Left cardiac atrium (tissue), 4 donors: ENCODE measurements at regions not wholly inside any gene's neighbourhood (a gene's known extent, or its start where the extent isn't known, plus 50 kb on each side); places are given as distances from the start of the nearest gene placed in this dataset.
A peak's percentile ranks its signal among the peaks of the same experiment; 100 is the strongest.
"Not testable (repeated sequence)": the region's sequence is repeated elsewhere in the genome, so short reads cannot be mapped to it uniquely, and the experiment has no call there.

ENCODE experiments used
- ATAC-seq, 2 donors: fragments of 200-7000 bp; cut with Tn5 transposase; one replicate each; pipeline ENCODE4 v1.9.1; 2020; ENCODE audit warnings: mild to moderate bottlenecking in 2 of 2, moderate library complexity in 2 of 2
- DNase-seq: peaks from one replicate; pipeline ENCODE4 v3.0.0-alpha.2; 2020
- intact Hi-C, 2 donors: fragments of 100-400 bp; cut with DNase I; formaldehyde crosslinking; loops; one replicate each; pipeline versions ENCODE4 v1.14.1 to v1.15.1; 2022 to 2023
- donor health status: DM: no; HTN: yes; CAD: no.
- donor health status: DM: no; HTN: yes; CAD: no; lungs with severe emphysema.
- donor health status: DM: yes; HTN: yes; CAD: no.
- donor health status: Dilated cardiomyopathy.

DNA sequence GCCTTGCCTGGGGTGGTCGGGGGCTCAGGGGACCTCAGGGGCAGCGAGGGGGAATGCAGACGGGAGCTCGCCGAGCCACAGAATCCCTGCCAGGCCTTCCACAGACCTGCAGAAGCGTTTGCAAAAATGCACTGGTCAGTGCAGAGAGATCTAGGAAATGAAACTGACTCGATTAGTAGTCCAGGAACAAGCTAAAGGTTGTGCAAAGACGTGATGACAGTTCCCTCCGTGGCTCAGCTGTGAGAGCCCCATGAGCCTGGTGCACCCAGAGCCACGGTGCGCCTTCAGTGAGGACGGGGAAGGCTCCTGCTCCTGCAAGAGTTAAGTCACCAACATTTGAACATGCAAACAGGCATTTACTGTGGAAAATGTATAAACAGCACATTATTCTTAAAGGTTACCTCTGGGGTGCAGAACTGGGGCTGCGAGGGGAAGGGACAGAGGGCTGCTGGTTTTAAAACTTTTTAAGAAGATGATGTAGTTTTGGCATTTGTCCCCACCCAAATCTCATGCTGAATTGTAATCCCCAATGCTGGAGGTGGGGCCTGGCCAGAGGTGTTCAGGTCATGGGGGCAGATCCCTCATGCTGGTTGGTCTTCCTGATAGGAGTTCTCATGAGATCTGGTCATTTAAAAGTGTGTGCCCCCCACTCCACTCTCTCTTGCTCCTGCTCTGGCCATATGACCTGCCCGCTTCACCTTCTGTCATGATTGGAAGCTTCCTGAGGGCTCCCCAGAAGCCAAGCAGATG, 147.3 kb downstream of the DLL1 start:
- no peak for ATAC-seq
- intact Hi-C loops: no loop called here
- no peak for DNase-seq

DNA sequence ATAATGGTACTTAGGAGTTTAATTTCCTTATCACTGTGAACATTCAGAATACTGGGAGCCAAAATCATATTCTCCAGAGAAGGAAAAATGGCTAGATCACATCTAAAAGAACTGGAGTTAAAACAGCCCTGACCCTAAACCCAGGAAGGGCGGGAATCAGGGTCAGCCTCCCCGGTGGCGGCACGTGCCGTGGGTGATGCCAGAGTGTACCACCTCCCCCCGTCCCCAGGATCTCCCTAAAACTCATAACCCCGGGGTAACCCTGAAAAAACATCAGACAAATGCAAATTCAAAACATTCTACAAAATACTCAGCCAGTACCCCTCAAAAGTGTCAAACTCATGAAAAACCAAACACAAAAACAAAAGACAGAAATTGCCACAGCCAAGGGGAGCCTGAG, 148.3 kb downstream of the DLL1 start:
- intact Hi-C loops: no loop called here
- ATAC-seq (no peak), DNase-seq (no peak)

- ATAC-seq, DNase-seq, intact Hi-C loops: not testable (repeated sequence)
These were observed 149.8 kb downstream of the DLL1 start for GRCh38 chr6:170141061-170141460.

- intact Hi-C loops: no loop called here
- no peak for DNase-seq
- ATAC-seq: no peak
These were observed 150.7 kb downstream of the DLL1 start for GRCh38 chr6:170140129-170140528.

DNA sequence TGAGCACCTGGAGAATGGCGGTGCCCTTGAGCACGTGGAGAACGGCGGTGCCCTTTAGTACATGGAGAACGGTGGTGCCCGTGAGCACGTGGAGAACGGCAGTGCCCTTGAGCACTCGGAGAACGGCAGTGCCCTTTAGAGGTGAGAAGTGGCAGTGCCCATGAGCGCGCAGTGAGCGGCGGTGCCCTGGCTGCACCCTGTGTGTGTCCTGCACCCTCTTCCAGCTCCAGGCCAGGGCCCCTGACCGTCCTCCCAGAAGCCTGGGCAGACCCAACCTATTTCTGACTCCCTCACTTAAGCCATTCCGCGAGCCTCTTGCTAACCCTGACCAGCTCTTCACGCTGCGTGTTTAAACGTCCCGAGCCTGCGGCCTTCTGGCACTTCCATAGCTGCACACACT, 151.3 kb downstream of the DLL1 start:
- intact Hi-C loops: loop anchor here in 1 of 2 donors (10.0 kb wide), 1 partner anchor 115 kb away; no protein-coding TSS in a partner anchor
- no peak for ATAC-seq
- DNase-seq: no peak

- ATAC-seq, DNase-seq: not testable (repeated sequence)
- intact Hi-C loops: loop anchor here in 1 of 2 donors (10.0 kb wide), 1 partner anchor 114 kb away; no protein-coding TSS in a partner anchor
These were observed 151.8 kb downstream of the DLL1 start for GRCh38 chr6:170139046-170139445.

- intact Hi-C loops: loop anchor here in 1 of 2 donors (10.0 kb wide), 1 partner anchor 113 kb away; no protein-coding TSS in a partner anchor
- ATAC-seq: no peak
These were observed 152.7 kb downstream of the DLL1 start for GRCh38 chr6:170137911-170138910.

GRCh38 chr6:170137176-170137891, 153.5 kb downstream of the DLL1 start:
- DNase-seq: peak; percentile 53
- peak; percentile 37 to 71 for ATAC-seq
- intact Hi-C loops: loop anchor here in 1 of 2 donors (10.0 kb wide), 1 partner anchor 113 kb away; no protein-coding TSS in a partner anchor

More at GRCh38 chr6:170137911-170138910, 152.7 kb downstream of the DLL1 start:
- DNase-seq: no peak

DNA sequence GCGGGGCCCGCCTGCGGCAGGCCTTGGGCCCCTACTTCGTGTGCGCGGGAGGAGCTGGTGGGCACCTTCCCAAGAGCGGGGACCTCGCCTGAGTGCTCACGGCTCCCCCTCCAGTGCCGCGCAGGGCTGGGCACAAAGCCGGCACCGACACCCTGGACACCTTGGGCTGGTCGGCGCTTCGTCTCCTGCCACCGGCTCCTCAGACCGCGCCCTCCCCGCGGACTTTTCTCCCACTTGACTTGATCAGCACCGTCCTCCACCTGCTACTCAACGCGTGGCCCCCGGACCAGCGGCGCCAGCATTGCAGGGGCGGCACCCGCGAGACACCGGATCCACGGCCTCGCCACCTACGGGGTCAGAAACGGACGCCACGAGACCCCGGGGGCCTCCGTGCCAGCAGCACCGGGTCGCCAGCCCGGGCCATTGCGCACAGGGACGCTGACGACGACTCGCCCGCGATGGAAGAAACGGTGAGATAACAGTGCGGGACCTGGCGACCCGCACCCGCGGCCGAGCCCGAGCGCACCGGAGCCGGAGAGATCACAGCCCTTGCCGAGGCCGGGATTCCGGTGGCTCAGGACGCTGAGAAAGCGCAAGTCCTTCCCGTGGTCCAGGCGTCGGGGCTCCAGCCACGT, 154.2 kb downstream of the DLL1 start:
- intact Hi-C loops: loop anchor here in 1 of 2 donors (10.0 kb wide), 1 partner anchor 112 kb away; no protein-coding TSS in a partner anchor
- DNase-seq (no peak), ATAC-seq (no peak)

- intact Hi-C loops: loop anchor here in 1 of 2 donors (10.0 kb wide), 1 partner anchor 111 kb away; no protein-coding TSS in a partner anchor
- ATAC-seq (peak in 1 of 2 donors; percentile 13), DNase-seq (no peak)
These were observed 154.9 kb downstream of the DLL1 start for GRCh38 chr6:170135821-170136471.

- no peak for DNase-seq
- intact Hi-C loops: loop anchor here in 1 of 2 donors (10.0 kb wide), 1 partner anchor 111 kb away; no protein-coding TSS in a partner anchor
- ATAC-seq: no peak
These were observed 155.4 kb downstream of the DLL1 start for GRCh38 chr6:170135461-170135820.

DNA sequence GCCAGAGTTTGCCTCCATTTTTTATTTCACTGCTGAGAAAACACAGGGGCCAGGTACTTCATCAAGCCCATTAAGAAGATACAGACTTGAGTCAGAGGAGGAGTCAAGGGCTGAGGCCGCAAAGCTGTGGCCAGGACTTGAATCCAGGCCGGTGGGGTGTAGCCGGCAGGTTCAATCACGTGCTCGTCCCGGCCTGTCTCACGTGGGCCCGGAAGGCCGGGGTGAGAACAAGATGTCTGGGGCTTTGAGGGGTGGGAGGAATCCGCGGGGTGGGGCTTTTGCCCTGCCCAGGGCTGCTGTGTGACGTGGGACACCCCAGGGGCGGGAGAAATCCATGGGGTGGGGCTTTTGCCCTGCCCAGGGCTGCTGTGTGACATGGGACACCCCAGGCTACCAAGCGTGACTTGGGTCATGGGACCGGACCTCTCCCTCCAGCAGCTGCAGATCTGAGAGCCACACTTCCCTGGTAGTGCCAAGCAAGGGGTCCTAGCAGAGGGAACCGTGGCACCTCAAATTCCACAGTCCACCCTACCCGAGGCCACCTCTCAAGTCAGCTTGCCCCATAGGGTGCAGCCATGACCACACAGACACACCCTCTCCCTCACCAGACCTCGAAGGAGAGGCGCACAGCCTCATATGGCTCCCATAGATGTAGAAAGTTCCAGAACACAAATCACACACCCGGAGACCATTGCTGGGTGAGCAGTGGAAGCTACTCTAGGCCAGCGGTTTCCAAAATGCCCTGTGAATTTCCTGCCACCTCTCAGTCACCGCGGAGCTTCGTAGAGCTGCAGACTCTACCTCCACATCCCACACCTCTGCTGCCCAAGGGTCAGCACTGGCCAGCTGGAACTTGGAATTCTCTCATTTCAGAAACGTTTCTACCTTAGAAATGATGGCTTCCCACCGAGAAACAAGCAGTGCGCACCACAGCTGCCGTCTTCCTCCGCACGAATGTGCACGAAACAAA, 156.1 kb downstream of the DLL1 start:
- DNase-seq (no peak), ATAC-seq (no peak)
- intact Hi-C loops: loop anchor here in 1 of 2 donors (10.0 kb wide), 1 partner anchor 110 kb away; no protein-coding TSS in a partner anchor

DNA sequence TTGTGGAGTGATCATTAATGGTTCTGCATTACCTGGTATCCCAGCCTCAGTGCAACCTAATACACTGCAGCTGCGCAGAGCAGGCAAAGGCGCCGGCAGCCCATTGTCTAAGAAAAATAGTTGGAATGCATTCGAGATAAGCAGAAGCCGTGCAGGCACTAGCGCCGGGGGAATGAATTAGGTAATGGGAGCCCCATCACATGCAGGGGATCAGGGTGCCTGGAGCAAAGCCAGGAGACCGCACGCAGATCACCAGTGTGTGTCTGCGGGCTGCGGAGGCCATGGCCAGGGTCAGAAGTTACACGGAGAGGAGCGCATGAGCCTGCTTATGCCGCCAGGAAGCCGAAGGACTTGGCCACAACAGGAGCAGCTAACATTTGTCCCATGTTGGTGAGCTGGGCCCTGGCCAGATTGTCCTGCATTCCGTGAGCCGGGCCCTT, 156.8 kb downstream of the DLL1 start:
- DNase-seq (no peak), ATAC-seq (peak; percentile 4 to 19)
- intact Hi-C loops: loop anchor here in 1 of 2 donors (10.0 kb wide), 1 partner anchor 109 kb away; no protein-coding TSS in a partner anchor

GRCh38 chr6:170132561-170132991, 158.3 kb downstream of the DLL1 start:
- intact Hi-C loops: loop anchor here in 1 of 2 donors (10.0 kb wide), 1 partner anchor 108 kb away; no protein-coding TSS in a partner anchor
- no peak for ATAC-seq
- DNase-seq: no peak

DNA sequence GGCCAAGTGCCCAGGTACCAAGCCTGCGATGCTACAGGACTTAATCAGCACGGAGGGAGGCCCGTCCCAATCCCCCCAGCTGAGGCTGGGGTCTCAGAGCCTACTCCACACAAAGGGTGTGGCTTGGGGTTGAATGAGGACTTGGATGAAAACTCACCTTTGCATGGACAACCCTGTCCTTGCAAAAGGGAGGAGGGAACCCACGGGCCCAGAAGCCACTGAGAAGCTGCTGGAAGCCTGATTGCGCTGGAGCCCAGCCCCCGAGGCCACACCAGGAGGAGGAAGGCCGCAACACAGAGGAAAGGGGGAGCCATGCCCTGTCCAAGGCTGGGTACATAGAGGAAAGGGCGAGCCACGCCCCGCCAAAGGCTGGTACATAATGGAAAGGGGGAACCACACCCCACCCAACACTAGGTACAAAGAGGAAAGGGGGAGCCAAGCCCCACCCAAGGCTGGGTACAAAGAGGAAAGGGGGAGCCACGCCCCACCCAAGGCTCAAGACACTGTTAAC, 158.8 kb downstream of the DLL1 start:
- no peak for DNase-seq
- intact Hi-C loops: loop anchor here in 1 of 2 donors (10.0 kb wide), 1 partner anchor 107 kb away; no protein-coding TSS in a partner anchor
- ATAC-seq: no peak

DNA sequence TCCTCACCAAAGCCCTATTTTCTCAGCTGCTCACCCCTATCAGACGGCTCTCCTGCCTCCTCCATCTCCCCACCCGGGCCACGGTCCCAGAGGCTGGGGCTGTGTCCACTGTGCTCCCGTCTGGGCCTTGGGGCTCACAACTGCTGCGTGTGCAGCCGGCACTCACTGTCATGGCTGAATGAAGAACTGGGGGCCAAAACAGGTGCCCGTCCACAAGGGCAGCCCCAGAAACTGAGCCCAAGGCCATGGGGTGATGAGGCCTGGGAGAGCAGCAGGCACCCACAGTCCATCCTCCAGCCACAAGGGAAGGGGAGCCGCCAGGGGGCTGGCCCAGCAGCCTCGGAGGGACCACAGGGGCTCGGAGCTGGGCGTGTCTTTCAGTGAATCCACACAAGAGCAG, 159.5 kb downstream of the DLL1 start:
- DNase-seq: no peak
- intact Hi-C loops: loop anchor here in 1 of 2 donors (10.0 kb wide), 1 partner anchor 107 kb away; no protein-coding TSS in a partner anchor
- no peak for ATAC-seq
